NCI-H2081 treated with DMSO at 0.1 percent for 48 hours (cell line): ENCODE measurements at regions not wholly inside any gene's neighbourhood (a gene's known extent, or its start where the extent isn't known, plus 50 kb on each side); places are given as distances from the start of the nearest gene placed in this dataset.

ENCODE experiments used
- DNase-seq: peaks from one replicate; lab custom pipeline; 2025; lab: John Stamatoyannopoulos, UW

DNA sequence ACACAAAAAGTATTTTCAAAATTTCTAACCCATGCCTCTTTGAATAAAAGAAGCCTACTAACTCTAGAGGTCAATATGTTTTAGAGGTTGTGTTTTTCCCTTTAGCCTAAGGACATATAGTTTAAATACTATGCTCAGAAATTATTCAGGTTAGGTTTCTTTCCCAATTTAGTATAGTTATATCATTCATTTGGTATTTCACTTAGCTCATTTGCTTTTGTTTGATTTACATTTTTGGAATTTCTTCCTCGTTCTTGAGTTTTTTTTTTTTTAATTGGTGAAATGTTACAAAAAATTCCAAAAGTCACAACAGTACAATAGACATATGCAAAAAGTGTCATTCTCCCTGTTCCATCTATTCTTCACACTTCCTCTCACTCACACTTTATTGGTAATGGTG is 371.3 kb upstream of the TNP1 start:
- DNase-seq = no peak

DNA sequence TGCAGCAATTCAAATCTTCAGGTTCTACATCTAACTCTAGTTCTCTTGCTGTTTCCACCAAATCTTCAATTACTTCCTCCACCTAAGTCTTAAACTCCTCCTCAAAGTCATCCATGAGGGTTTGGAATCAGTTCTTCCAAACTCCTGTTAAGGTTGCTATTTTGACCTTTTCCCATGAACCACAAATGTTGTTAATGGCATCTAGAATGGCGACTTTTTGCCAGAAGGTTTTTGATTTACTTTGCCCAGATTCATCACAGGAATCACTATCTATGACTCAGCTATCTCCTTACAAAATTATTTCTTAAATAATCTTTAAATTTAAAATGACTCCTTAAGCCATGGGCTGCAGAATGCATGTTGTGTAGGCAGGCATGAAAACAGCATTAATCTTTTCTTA is 368.9 kb upstream of the TNP1 start:
- no peak for DNase-seq

DNA sequence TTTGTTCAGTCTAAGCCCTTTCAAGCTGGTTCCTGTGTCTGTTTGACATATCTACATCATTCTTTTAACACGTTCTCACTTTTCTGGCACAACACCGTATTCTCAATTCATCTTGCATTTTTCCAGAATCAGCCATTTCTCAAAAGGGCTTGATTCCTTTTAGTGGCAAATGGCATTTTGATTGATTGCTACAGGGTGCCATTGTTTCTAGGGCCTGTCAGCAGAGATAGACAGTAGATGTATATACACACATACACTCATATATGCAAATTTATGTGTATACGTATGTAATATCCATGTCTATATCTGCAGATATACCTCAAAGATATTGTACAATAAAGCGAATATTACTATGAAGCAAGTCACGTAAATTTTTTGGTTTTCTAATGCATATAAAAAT is 367.9 kb upstream of the TNP1 start:
- DNase-seq = no peak

DNA sequence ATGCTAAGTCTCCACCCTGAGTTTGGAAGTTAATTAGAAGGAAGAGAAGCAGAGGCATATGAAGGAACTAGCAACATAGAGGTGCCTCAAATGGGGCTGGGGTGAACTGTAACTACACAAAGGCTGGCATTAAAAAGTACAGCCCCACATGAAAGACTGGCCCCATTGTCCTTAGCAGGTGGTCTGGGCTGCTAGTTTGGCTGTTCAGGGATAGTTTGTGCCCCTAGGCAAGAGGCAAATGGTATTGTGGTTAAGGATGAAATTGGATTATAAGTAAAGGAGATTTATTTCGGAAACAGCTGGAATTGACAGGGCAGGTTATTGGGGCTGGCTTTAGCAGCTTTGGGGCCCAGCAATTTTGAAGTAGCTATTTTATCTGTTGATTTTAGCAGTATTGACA is 365.7 kb upstream of the TNP1 start:
- no peak for DNase-seq

DNA sequence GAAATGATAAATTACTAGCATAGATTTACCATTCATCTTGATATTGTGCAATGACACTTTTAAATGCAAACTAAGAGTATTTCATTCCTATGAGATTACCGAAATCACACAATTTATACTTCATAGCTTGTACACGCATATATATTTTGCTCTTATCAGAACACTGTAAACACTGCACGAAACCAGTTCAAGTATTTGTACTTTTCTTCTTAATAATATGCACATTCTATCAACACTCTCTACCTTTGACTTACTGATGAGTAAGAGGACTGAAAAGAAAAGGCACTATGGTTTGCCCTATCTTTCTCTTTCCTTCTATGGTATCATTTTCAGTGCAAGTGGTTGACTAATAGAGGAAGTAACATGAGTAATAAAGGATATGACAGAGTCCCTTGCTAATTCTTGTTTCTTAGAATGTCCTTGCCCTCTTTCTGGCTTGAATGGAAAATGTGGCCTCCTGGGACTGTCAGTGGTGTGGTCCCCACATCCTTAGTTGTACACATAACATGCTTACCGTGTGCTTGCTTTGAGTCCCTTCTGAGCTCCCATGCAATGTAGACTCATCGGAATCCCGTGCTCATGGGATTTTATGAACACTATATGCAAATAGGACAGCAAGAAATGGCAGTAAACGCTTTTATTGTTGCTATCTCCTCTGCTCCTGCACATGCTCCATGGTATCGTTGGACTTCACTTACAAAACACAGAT is 363.5 kb upstream of the TNP1 start:
- no peak for DNase-seq

DNA sequence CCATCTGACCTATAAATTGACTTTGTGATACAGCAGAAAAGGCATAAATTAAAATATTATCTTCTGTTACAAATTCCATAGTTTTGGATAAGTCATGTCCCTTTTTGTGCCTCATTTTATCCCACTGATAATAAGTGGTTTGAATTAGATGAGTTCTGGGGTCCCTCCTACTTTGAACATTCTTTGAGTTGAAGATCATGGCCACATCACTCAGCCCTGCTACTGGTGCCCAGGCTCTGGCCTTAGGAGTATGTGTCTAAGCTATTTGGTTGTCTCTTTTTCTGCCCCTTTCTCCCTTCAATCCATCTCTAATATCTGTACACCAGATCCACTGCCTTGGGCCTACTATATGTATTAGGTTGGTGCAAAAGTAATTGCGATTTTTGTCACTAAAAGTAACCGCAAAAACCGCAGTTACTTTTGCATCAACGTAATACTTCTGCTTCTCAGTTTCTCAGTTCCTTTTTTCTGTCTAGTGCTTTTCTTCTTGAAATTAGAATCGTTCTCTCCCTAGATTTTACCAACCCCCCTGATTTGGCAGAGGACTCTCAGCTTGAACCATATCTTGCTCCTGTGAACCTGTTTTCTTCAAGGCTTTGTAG is 362.5 kb upstream of the TNP1 start:
- DNase-seq = no peak

DNA sequence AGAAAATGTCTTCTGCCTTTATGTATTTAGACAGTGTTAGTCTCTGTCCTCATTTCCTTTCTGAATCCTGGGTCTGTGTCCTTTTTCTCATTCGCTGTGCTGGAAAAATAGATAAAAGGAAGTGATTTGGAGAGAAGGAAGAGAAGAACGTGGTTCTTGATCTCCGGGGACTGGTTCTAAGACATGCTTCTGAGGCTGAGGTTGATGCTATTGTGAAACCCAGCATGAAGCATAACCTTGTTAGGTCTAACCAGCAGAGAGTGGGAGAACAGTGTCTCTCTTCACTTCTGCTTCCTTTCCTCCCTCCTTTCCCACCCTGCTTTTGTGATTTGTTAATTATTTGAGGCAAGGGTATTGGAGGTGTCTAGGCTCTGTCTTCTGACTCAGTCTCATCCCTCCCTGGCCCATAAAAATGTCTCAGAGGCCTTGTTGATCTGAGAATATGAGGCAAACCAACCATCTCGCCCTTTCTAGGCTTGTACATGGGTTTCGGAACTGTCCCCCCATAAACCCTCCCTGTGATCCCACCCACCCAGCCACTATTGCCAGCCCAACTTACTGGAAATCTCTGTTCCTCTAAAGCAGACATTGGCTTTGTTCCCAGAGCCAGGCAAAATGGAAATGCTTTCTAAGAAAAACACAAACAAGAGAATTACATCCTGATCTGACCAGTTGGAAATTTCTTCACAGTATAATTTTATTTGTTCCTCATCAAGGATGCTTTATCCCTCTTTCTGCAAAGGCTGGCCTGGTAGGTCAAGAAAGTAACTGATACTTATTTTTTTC is 360.6 kb upstream of the TNP1 start:
- no peak for DNase-seq

DNA sequence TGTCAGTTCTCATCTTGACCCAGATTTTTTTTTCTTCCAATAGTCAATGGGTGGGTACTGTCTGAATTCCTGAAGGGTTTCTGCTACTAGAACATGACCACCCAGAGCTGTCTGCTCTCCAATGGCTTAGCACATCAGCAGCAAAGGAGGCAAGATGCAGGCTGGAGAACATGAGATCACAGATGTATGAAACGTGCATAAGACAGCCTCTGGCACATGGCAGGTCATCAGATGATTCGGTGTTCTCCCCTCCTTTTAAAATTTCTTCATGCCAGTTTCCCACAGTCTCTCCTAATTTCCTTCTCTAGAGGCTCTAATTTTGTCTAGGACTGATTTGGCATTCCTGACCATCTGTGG is 359.3 kb upstream of the TNP1 start:
- no peak for DNase-seq

DNA sequence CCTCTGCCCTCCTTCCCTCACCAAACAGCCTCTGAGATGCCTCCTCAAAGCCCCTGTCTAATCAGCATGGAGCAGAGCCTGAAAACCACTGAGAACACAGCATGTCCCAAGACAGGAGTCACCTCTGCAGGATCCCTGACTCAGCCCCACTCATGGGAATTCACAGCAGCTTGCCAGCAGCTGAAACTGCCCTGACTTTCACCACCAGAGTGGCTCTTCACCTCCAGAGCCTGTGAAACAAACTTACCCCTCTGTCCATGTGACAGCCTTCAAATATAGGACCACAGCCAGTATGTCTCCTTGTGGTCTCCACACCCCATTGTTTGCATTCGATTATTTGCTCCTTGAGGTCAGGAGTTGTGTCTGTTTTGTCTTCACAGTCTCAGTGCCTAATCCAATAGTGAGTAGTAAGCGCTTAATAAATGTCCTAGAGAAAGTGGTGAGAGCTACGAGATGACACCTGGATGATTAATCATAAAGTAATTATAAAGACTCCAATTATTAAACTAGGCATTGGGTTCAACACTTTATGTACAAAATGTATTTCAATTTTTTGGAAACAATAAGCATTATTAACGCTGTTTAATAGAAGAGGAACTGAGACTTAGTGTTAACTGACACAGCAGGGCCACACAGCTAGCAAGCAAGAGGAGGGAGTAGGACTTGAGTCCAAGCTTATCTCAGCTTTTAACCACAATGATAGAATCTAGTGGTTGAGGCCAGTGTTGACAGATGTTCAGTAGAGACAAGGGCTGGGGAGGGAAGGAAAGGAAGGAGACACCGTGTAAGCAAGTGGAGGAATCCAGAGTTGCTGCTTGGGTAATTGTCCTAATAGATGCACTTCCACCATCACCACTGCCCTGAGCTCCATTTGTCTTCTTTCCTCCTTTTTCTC is 358.7 kb upstream of the TNP1 start:
- DNase-seq = no peak

DNA sequence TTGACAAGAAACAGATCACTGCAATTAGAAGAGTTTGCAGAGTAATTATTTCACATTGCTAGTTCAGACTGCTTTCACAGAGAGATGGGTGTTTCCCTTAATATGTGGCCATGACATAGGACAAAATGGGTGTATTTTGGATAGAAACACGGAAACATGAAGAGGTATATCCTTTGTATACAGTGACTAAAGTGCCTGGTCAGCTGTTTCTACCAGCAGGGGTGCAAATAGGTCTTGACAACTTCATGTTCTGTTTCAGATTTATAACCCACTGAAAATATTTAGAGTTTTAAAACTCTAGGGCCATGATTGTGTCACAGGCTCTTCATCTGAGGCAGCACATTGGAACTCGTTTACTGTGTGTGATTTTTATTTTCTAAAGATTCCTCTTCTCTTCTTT is 357.1 kb upstream of the TNP1 start:
- DNase-seq = no peak

DNA sequence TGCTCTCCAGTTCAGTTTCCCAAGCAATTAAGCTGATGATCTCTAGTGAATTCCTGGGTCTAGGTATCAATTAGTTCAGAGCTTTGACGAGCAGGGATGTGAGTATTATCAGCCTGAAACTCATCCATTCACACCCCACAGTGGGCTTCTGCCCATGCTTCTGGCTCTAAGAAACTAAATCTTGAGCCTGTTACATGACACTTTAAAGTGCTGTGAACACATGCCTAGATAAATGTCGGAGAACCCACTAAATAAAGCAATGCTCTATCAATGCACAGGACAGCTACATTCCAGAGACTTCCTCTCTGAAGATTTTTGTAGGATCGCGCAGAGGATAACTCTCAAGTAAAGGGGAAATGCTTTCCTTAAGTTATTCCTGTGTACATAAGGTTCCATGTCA is 356.5 kb upstream of the TNP1 start:
- no peak for DNase-seq

DNA sequence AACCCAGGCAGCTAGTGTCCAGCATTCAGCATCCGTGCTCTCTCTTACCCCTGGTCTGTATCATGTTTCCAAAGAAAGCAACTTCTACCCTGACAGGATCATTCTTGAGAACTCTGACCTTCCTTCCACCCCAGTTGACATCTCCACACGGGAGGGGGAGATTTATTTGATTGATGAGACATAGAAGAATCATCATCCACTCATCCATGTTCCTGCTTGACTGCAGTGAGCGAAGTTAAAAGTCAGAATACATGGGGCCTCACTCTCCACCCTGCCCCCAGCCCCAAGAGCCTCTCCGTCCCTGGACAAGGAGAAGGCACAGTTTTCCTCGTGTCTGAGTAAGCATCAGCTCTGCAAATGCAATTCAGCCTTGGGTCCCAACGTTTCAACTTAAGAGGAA is 356.0 kb upstream of the TNP1 start:
- no peak for DNase-seq

DNA sequence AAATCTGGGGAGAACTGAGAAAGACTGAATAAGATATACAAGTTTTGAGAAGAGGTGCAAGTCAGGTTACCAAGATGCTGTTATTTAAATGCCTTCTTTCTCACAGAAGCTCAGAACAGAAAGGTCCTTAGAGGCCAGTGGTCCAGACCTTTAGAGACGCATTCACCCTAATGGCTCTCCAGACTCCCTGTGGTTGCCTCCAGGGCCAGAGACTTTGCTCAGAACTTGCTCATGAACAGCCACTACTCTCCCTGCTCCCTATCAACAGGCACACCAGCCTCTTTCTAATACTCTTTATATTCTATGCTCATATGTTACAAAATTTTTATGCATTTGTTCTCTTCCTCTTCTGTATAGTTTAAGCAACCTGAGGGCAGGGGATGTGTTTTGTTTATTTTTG is 349.0 kb upstream of the TNP1 start:
- DNase-seq = no peak

DNA sequence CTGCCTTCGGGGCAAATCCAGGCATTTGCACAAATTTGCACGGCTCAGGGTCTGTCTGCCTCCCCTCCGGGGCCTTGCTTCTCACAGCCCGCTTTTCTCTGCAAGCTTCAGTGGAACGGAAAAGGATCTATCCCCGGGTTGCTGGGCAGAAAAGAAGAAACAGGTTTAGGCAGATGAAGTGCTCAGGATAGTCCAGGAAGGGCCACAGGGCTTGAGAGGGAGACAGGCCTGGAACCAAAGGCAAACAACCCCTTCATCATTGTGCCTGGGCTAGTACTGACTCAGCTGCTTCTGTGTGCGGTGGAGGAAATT is 347.8 kb upstream of the TNP1 start:
- DNase-seq = no peak

DNA sequence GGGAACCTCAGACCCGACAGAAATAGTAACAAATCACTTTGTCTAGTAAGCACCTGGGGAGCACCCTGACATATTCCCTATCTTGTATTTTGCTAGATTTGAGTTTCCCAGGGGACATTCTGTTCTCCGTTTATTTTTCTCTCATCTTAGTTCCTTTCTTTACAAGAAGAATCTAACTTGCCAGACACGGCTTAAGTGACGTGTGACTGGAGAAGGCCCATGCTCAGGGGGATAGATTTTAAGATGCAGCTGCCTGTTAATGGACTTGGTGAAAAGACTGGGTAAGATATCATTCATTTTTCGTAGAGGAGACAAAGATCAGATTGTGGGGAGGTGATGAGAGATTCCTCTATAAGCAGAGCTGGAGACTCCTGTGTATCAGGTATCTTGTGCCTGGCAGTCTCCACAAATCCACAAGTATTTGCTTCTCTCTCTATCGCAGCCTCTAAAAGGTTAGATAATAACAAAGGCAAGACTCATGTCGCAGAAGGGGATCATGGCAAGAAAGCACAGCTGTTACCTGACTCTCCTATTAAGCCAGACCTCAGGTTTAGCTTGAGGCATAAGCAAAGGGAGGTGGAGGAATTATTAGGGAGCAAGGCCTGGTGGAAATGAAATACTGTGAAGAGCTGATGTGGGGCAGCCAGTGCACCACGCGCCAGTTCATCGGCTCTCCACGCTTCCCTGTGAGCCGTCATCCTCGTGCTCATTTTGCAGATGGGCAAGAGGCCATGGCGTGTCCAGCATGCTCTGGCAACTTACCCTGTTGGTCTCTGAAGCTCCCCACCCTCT is 347.2 kb upstream of the TNP1 start:
- no peak for DNase-seq

DNA sequence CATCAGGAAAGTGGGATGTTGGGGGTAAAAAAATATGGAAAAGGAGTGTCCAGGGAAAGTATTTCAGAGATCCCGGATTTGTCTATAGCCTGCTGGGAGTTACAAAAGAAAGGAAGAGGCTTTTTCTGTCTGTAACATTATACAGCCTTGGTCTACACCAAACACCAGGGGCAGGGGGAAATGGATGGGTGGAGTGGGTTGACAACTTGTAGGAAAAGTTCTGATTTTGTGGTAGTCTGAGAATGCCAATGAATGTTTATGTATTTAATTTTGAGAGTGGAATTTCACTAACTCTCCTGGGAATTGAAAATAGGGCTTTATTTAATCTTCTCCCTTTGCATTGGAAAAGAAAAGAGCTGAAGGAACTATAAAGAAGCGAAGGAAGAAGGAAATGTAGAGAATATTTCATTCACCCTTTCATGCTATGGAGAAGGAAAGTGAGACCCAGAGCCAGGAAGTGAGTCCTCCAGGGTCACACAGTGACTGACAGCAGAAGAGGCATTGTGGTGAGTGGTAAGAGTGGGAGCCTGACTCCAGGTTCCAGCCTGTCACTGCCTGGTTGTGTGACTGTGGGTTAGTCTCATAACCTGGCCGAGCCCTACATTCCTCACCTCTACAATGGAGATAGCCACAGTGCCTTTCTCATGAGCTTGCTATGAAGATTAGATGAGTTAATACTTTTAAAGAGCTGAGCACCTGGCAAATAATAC is 346.3 kb upstream of the TNP1 start:
- DNase-seq = no peak

DNA sequence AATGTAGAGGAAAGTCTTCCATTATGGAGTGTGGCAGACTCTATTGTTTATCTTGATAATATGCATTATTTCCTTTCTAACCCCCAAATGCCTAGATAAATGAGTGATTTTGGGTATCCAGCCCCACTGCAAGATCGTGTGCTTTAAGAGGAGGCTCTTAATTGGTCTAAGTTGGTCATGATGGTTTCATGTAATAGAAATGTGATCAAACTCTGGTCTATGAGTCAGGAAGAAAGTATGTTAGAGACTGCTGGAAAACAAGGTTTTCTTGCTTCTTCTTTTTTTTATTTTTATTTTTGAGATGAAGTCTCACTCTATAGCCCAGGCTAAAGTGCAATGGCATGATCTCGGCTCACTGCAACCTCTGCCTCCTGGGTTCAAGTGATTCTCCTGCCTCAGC is 344.5 kb upstream of the TNP1 start:
- no peak for DNase-seq

DNA sequence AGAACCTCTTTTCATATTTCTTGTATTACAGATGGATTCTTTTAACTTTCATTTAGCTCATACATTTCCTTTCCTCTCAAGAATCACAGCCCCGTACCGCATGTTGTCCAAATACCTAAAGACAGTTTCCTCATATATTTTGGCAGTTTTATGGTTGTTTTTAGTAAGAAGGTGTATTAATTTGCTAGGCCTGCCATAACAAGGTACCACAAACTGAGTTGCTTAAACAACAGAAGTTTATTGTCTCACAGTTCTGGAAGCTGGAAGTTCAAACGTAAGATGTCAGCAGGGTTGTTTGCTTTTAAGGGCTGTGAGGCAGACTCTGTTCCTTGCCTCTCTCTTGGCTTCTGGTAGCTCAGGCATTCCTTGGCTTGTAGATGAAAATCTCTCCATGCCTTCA is 343.2 kb upstream of the TNP1 start:
- no peak for DNase-seq

DNA sequence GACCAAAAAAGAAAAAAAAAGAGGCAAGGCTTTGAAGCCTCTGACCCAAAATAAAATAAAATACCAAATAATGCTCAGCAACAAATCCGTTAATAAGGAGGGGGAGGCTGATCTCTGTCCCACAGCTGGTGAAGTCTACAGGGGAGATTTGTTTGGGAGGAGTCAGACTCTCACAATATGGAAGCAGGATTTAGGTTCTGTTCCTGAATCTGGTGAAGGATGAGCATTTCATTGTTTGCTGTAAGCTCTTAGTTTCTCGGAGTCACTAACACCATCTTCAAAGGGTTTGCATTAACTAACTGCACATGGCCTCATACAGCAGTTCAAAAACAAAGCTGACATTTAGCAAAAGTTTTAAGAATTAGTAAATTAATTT is 339.4 kb upstream of the TNP1 start:
- DNase-seq = no peak

DNA sequence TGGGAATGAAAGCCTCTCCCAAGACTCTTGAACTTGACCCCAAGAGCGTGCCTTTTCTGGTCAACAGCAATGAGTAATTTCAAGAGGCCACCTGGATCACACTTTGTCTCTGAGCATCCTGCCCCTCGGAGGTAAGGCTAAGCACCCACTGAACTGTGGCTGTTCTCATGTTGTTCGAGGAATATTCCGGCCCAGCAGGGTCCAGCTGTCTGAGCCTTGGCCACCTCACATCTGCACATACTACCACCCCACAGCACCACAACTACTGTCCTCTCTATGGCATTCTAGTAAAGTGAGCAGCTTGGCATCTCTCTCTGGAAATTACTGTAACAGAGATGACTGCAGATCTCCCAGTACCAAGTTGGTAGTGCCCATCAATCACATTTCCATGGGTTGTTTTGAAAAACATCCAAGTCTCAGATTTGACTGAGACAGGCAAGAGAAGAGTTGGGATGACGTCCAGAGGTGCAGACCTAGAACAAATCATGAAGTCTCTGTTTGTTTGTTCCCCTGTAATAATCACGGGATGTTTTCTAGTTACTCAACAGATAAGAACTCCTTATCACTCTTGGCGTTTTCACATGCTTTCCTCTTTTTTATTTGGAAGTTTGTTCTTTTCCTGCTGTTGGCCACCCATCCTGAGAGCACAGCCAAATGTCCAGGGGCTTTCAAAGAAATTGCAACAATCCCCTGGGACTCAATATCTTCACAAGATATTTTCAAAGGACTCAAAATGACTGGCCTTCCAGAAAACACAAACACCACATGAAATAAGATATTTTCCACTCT is 336.0 kb upstream of the TNP1 start:
- no peak for DNase-seq

DNA sequence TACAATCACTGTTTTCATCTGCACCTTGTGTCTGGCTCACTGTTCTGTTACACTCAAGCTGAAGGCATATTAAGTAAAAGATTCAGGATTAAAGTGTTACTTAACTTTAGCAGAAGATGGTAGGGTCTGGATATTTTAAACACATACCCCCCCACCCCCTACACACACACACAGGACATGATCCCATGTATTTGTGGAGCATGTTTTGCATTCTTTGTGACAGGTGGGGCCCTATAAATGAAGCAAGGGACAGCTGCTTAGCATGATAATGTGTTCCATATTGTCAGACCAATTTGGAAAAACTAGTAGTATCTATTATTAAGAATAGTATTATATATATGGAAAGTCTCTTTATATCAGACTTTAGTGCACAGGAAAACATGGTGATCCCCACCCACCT is 335.2 kb upstream of the TNP1 start:
- DNase-seq = no peak
